ENCODE measurements at regions not wholly inside any gene's neighbourhood (a gene's known extent, or its start where the extent isn't known, plus 50 kb on each side); places are given as distances from the start of the nearest gene placed in this dataset.
"Not testable (repeated sequence)": the region's sequence is repeated elsewhere in the genome, so short reads cannot be mapped to it uniquely, and the experiment has no call there.

GRCh38 chr6:3672339-3672738 lies 79.2 kb downstream of the PXDC1 start:
- intact Hi-C loops (cut with micrococcal nuclease): not testable (repeated sequence)

GRCh38 chr6:3671382-3671781 lies 80.1 kb downstream of the PXDC1 start:
- intact Hi-C loops (cut with micrococcal nuclease): no loop called here

GRCh38 chr6:3670356-3670755 lies 81.2 kb downstream of the PXDC1 start:
- intact Hi-C loops (cut with micrococcal nuclease): no loop called here

- intact Hi-C loops (cut with micrococcal nuclease): no loop called here
Observed at GRCh38 chr6:3669916-3670315, 81.6 kb downstream of the PXDC1 start.

- intact Hi-C loops (cut with micrococcal nuclease): no loop called here
Observed at GRCh38 chr6:3665608-3666007, 85.9 kb downstream of the PXDC1 start.

GRCh38 chr6:3664625-3665041 lies 86.9 kb downstream of the PXDC1 start:
- intact Hi-C loops (cut with micrococcal nuclease): no loop called here

- intact Hi-C loops (cut with micrococcal nuclease): no loop called here
Observed at GRCh38 chr6:3663811-3664210, 87.7 kb downstream of the PXDC1 start.

- intact Hi-C loops (cut with micrococcal nuclease): no loop called here
Observed at GRCh38 chr6:3663081-3663480, 88.4 kb downstream of the PXDC1 start.

GRCh38 chr6:3661390-3661789 lies 90.1 kb downstream of the PXDC1 start:
- intact Hi-C loops (cut with micrococcal nuclease): no loop called here

- intact Hi-C loops (cut with micrococcal nuclease): no loop called here
Observed at GRCh38 chr6:3660473-3660872, 91.0 kb downstream of the PXDC1 start.

- intact Hi-C loops (cut with micrococcal nuclease): no loop called here
Observed at GRCh38 chr6:3659748-3660147, 91.8 kb downstream of the PXDC1 start.

GRCh38 chr6:3656076-3656475 lies 95.4 kb downstream of the PXDC1 start:
- intact Hi-C loops (cut with micrococcal nuclease): no loop called here

- intact Hi-C loops (cut with micrococcal nuclease): no loop called here
Observed at GRCh38 chr6:3654898-3655297, 96.6 kb downstream of the PXDC1 start.

GRCh38 chr6:3654436-3654835 lies 97.1 kb downstream of the PXDC1 start:
- intact Hi-C loops (cut with micrococcal nuclease): no loop called here

- intact Hi-C loops (cut with micrococcal nuclease): no loop called here
Observed at GRCh38 chr6:3653528-3654070, 97.9 kb downstream of the PXDC1 start.

- intact Hi-C loops (cut with micrococcal nuclease): no loop called here
Observed at GRCh38 chr6:3651698-3652229, 99.7 kb downstream of the PXDC1 start.

- intact Hi-C loops (cut with micrococcal nuclease): no loop called here
Observed at GRCh38 chr6:3650959-3651697, 100.4 kb downstream of the PXDC1 start.

- intact Hi-C loops (cut with micrococcal nuclease): no loop called here
Observed at GRCh38 chr6:3650076-3650958, 101.2 kb downstream of the PXDC1 start.

- intact Hi-C loops (cut with micrococcal nuclease): no loop called here
Observed at GRCh38 chr6:3648724-3649123, 102.8 kb downstream of the PXDC1 start.

GRCh38 chr6:3646616-3647362 lies 104.7 kb downstream of the PXDC1 start:
- intact Hi-C loops (cut with micrococcal nuclease): no loop called here

- intact Hi-C loops (cut with micrococcal nuclease): no loop called here
Observed at GRCh38 chr6:3644739-3645012, 106.8 kb downstream of the PXDC1 start.
